Effector memory CD4-positive, alpha-beta T cell (primary cell): ENCODE measurements at regions not wholly inside any gene's neighbourhood (a gene's known extent, or its start where the extent isn't known, plus 50 kb on each side); places are given as distances from the start of the nearest gene placed in this dataset.
"Not testable (repeated sequence)": the region's sequence is repeated elsewhere in the genome, so short reads cannot be mapped to it uniquely, and the experiment has no call there.

Experiments used
- DNase-seq, 3 donors: peaks; one replicate each; pipeline ENCODE4 v3.0.0-alpha.2; 2020
- H3K27ac ChIP-seq: 2 replicates; pipeline ENCODE4 v1.7.0; 2013; ENCODE audit warnings: mild to moderate bottlenecking, low read length, moderate library complexity; ENCODE audit not compliant: insufficient read depth, poor library complexity, severe bottlenecking
- H3K27me3 ChIP-seq: replicated peaks from 2 replicates; pipeline ENCODE4 v1.7.0; 2013; ENCODE audit warnings: mild to moderate bottlenecking, low read length; ENCODE audit not compliant: insufficient read depth, control insufficient read depth, poor library complexity, severe bottlenecking
- H3K36me3 ChIP-seq: 2 replicates; pipeline ENCODE4 v1.7.0; 2013; ENCODE audit warnings: mild to moderate bottlenecking, low read length, moderate library complexity; ENCODE audit not compliant: control insufficient read depth, insufficient read depth
- H3K4me1 ChIP-seq: 2 replicates; pipeline ENCODE4 v1.7.0; 2013; ENCODE audit warnings: low read length, mild to moderate bottlenecking; ENCODE audit not compliant: control insufficient read depth, insufficient read depth, poor library complexity, severe bottlenecking
- H3K4me3 ChIP-seq: 2 replicates; pipeline ENCODE4 v1.7.0; 2013; ENCODE audit warnings: low read length, low read depth, mild to moderate bottlenecking; ENCODE audit not compliant: insufficient read depth, poor library complexity, severe bottlenecking
- H3K9me3 ChIP-seq: 2 replicates; pipeline ENCODE4 v1.7.0; 2013; ENCODE audit warnings: mild to moderate bottlenecking, low read length, moderate library complexity; ENCODE audit not compliant: control insufficient read depth

GRCh38 chr9:84076384-84076783 is 95.8 kb downstream of the RMI1 start:
- DNase-seq, result no peak
- H3K27me3 ChIP-seq, result no peaks in the 10 kb centered on the region
- no peaks in the 10 kb centered on the region for H3K4me1 ChIP-seq
- no peak overlapping the region for H3K27ac ChIP-seq
- H3K36me3 ChIP-seq, result no peaks in the 10 kb centered on the region
- H3K4me3 ChIP-seq, result no peak overlapping the region
- H3K9me3 ChIP-seq, result no peaks in the 10 kb centered on the region

GRCh38 chr9:84077816-84078215 is 97.2 kb downstream of the RMI1 start:
- not testable (repeated sequence) for H3K4me1 ChIP-seq, H3K9me3 ChIP-seq, DNase-seq, H3K4me3 ChIP-seq, H3K27ac ChIP-seq, H3K27me3 ChIP-seq, H3K36me3 ChIP-seq

GRCh38 chr9:84079994-84080393 is 99.4 kb downstream of the RMI1 start:
- no peak overlapping the region for H3K27ac ChIP-seq

GRCh38 chr9:84101964-84102632 is 121.5 kb downstream of the RMI1 start:
- Histone ChIP-seq H3K36me3 (no peaks in the 10 kb centered on the region), H3K4me1 (no peaks in the 10 kb centered on the region), H3K27ac (no peak overlapping the region), H3K27me3 (no peaks in the 10 kb centered on the region), H3K4me3 (no peak overlapping the region), H3K9me3 (no peaks in the 10 kb centered on the region)
- no peak for DNase-seq

More at GRCh38 chr9:84079994-84080393, 99.4 kb downstream of the RMI1 start:
- H3K27me3 ChIP-seq, result no peaks in the 10 kb centered on the region
- H3K9me3 ChIP-seq, result no peaks in the 10 kb centered on the region
- H3K4me1 ChIP-seq, result no peaks in the 10 kb centered on the region
- H3K36me3 ChIP-seq, result no peaks in the 10 kb centered on the region
- no peak for DNase-seq
- H3K4me3 ChIP-seq, result no peak overlapping the region

GRCh38 chr9:84103651-84104377 is 123.2 kb downstream of the RMI1 start:
- no peak for DNase-seq
- H3K4me1 ChIP-seq, result peaks cover 12% of the 10 kb centered on the region
- H3K36me3 ChIP-seq, result no peaks in the 10 kb centered on the region
- no peaks in the 10 kb centered on the region for H3K27me3 ChIP-seq
- H3K9me3 ChIP-seq, result no peaks in the 10 kb centered on the region
- no peak overlapping the region for H3K4me3 ChIP-seq
- no peak overlapping the region for H3K27ac ChIP-seq

- no peak for DNase-seq
- H3K36me3 ChIP-seq, result no peaks in the 10 kb centered on the region
- no peak overlapping the region for H3K4me3 ChIP-seq
- H3K9me3 ChIP-seq, result no peaks in the 10 kb centered on the region
- no peak overlapping the region for H3K27ac ChIP-seq
- no peaks in the 10 kb centered on the region for H3K27me3 ChIP-seq
- H3K4me1 ChIP-seq, result peaks cover 12% of the 10 kb centered on the region
These were observed 126.5 kb downstream of the RMI1 start for GRCh38 chr9:84107081-84107480.

- Histone ChIP-seq H3K4me1 (peaks cover 12% of the 10 kb centered on the region), H3K27me3 (no peaks in the 10 kb centered on the region), H3K27ac (no peak overlapping the region), H3K36me3 (no peaks in the 10 kb centered on the region), H3K9me3 (no peaks in the 10 kb centered on the region), H3K4me3 (no peak overlapping the region)
- DNase-seq, result no peak
These were observed 127.4 kb downstream of the RMI1 start for GRCh38 chr9:84107995-84108394.

- DNase-seq, result no peak
- no peaks in the 10 kb centered on the region for H3K9me3 ChIP-seq
- no peaks in the 10 kb centered on the region for H3K36me3 ChIP-seq
- no peaks in the 10 kb centered on the region for H3K27me3 ChIP-seq
- H3K27ac ChIP-seq, result no peak overlapping the region
- peaks cover 12% of the 10 kb centered on the region for H3K4me1 ChIP-seq
- no peak overlapping the region for H3K4me3 ChIP-seq
These were observed 131.1 kb downstream of the RMI1 start for GRCh38 chr9:84111726-84112125.

- Histone ChIP-seq H3K4me3 (no peak overlapping the region), H3K36me3 (no peaks in the 10 kb centered on the region), H3K4me1 (no peaks in the 10 kb centered on the region), H3K27ac (no peak overlapping the region), H3K27me3 (no peaks in the 10 kb centered on the region), H3K9me3 (no peaks in the 10 kb centered on the region)
- DNase-seq, result no peak
These were observed 141.5 kb downstream of the RMI1 start for GRCh38 chr9:84121991-84122523.

GRCh38 chr9:84122572-84122971 is 142.0 kb downstream of the RMI1 start:
- no peak for DNase-seq
- Histone ChIP-seq H3K9me3 (no peaks in the 10 kb centered on the region), H3K36me3 (no peaks in the 10 kb centered on the region), H3K27me3 (no peaks in the 10 kb centered on the region), H3K4me1 (no peaks in the 10 kb centered on the region), H3K27ac (no peak overlapping the region), H3K4me3 (no peak overlapping the region)
